Activated T-cell treated with anti-CD3 and anti-CD28 coated beads, Interleukin-2, amount 50 U/mL, for 4 hours (primary cell): ENCODE measurements at regions not wholly inside any gene's neighbourhood (a gene's known extent, or its start where the extent isn't known, plus 50 kb on each side); places are given as distances from the start of the nearest gene placed in this dataset.

Experiments used
- ATAC-seq, 2 donors: fragments of 200-7000 bp; cut with Tn5 transposase; one replicate each; pipeline ENCODE4 v1.10.0; 2021
- DNase-seq: peaks from one replicate; pipeline ENCODE4 v3.0.0-alpha.2; 2020
- H3K27me3 Mint-ChIP-seq: one replicate; pipeline ENCODE4 v1.8.0; 2021; ENCODE audit warnings: low read depth, mixed read lengths
- H3K36me3 Mint-ChIP-seq: one replicate; pipeline ENCODE4 v1.8.0; 2022; ENCODE audit warnings: mixed read lengths; ENCODE audit not compliant: insufficient read depth
- H3K4me1 Mint-ChIP-seq: one replicate; pipeline ENCODE4 v1.8.0; 2021; ENCODE audit warnings: low read depth, mixed read lengths
- H3K4me3 Mint-ChIP-seq: one replicate; pipeline ENCODE4 v1.8.0; 2021; ENCODE audit warnings: mild to moderate bottlenecking, moderate library complexity, mixed read lengths
- H3K9me3 Mint-ChIP-seq: one replicate; pipeline ENCODE4 v1.8.0; 2021; ENCODE audit warnings: mixed read lengths

DNA sequence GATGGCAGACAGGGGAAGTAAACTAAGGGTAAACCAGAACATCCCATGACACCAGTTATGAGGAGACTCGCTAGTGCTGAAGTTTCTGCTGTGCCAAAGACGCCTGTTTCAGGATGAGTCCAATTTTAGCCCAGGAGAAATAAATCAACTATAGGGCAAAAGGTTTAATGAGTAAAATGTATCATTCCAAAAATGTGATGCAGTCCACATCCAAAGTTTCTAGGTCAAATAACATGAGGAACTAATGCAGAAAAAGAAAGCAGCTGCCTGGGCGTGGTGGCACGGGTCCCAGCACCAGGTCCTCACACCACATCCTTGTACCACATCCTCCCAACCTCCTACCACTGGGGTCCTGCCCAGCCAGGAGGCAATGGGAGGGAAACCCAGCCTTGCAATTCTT, 126.9 kb upstream of the CTAGE1 start:
- Mint-ChIP-seq H3K27me3 (no peaks in the 10 kb centered on the region), H3K9me3 (peaks cover 3% of the 10 kb centered on the region), H3K36me3 (no peaks in the 10 kb centered on the region), H3K4me1 (no peaks in the 10 kb centered on the region), H3K4me3 (no peak overlapping the region)
- DNase-seq (no peak), ATAC-seq (no peak)

DNA sequence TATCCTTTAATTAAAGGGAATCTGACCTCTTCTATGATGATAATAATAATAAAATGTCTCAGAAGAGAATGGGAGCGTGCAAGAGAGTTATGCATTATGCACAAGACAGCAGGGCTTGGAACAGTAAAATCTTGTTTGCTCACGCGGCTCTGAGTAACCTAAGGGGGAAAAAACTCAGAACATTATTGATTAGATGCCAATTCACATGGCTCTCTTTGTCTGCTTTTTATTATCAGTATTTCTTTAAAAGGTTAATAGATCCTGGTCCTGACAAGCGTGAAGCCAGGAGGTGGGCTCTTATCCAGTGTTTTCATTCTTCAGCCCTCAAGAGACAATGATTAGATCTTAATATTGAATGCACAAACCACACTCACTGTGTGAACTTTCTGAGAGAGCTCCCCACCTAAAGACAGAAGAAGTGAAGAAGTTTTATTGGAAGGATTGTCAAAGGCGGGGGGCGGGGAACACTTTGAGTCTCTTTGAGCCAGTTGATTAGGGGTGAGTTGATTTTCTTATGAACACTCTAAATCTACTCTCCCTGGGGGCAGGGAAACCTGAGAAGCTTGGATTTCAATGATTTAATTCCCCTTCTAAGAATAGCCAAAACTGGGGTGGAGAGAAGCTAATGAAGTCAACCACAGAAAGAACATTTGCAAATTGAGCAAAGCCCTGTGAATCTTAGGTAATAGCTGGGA, 127.5 kb upstream of the CTAGE1 start:
- H3K4me3 Mint-ChIP-seq: no peak overlapping the region
- no peaks in the 10 kb centered on the region for H3K27me3 Mint-ChIP-seq
- ATAC-seq (no peak), DNase-seq (no peak)
- H3K9me3 Mint-ChIP-seq: peaks cover 3% of the 10 kb centered on the region
- H3K4me1 Mint-ChIP-seq: no peaks in the 10 kb centered on the region
- no peaks in the 10 kb centered on the region for H3K36me3 Mint-ChIP-seq

DNA sequence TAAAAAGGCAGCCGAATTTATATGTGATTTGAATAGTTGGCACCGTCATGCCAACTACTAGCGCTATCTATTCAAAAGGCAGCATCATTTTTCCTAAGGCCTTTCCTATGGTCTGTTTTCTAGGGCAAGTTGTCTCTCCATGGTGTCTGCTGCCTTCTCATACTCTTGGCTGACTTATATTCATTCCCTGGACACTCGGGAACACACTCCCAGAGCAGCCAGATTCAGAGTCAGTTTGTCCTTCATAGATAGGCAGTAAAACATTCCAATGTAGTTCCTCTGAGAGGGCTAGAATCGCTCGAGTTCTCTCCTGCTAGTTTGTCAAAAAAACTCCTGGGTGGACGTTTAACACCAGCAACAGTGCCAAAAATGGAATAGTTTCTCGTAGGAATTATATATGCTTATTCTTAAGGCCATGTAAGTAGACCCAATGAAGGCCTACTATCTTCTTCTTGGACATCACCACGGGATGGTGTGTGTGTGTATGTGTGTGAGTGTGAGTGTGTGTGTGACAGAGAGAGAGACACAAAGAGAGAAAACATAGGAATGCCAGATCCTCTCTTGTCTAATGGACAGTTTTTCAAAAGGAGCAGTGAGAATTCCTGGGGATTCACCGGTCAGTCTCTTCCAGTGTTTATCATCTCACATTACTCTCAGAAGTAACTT, 129.3 kb upstream of the CTAGE1 start:
- ATAC-seq (no peak), DNase-seq (no peak)
- H3K36me3 Mint-ChIP-seq: no peaks in the 10 kb centered on the region

DNA sequence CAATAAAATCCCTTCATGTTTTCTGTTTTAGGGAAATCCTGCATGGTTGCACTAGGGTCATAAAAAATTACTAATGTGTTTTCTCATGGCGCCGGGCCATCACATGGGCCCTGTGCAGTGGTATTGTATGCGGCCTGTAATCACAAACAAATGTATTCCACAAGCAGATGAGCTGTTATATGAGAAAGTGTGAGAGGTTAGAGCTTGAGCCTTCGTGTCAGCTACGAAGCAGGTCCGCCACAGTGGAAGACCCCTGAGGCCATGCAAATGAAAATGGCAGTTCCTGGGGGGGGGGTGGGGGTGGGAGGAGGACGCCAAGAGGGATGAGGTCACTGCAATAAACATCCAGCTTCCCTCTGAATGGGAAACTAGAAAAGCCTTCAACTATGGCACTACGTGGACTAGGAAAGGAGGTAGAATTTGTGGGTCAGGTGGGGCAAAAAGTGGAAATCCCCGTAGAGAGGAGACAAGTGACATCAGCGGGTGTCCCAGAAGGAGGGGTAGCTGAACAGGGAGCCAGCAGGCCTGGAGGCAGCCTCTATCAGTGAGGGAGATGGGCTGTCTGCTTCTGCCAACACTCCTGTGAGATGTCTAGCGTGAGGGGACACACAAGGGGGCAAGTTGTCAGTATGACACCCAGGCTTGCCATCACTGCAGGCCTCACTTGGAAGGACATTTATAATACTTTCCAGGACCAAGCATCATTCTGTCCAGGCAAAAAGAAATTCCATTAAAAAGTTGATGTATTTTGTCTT, 130.3 kb upstream of the CTAGE1 start:
- Mint-ChIP-seq H3K27me3 (no peaks in the 10 kb centered on the region), H3K9me3 (no peaks in the 10 kb centered on the region), H3K4me1 (no peaks in the 10 kb centered on the region), H3K4me3 (no peak overlapping the region), H3K36me3 (no peaks in the 10 kb centered on the region)
- no peak for ATAC-seq
- no peak for DNase-seq

More for the DNA sequence above, 129.3 kb upstream of the CTAGE1 start:
- Mint-ChIP-seq H3K4me3 (no peak overlapping the region), H3K4me1 (no peaks in the 10 kb centered on the region), H3K27me3 (no peaks in the 10 kb centered on the region), H3K9me3 (no peaks in the 10 kb centered on the region)

DNA sequence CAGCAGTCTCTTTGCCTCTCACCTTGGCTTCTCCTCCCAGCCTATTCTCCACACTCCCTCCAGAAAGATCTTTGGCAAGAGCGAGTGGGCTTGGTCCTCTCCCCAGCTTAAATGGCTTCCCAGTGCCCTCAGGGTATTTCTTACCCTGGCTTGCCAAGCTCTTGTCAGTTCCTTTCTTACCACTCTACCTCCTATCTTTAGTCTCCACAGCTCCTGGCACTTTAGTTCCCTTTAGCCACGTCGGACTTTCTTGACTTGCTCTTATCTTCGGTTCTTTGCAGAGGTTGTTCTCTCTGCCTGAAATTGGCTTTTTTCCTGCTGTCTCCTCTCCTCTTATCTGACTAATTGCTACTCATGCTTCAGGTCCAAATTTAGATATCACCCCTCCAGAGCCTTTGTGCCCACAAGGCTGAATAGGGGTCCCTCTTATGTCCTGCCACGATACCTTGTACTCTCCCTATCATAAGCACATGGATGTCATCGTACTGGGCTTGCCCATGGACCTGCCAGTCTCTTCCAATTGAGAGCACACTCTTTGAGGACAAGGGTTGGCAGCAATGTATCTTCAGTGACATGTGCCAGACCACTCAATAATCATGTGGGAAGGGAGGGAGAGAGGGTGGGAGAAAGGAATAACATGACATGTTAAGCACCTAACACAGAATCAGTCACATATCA, 131.7 kb upstream of the CTAGE1 start:
- Mint-ChIP-seq H3K9me3 (no peaks in the 10 kb centered on the region), H3K36me3 (no peaks in the 10 kb centered on the region), H3K4me1 (no peaks in the 10 kb centered on the region), H3K4me3 (no peak overlapping the region), H3K27me3 (no peaks in the 10 kb centered on the region)
- ATAC-seq (no peak), DNase-seq (no peak)

DNA sequence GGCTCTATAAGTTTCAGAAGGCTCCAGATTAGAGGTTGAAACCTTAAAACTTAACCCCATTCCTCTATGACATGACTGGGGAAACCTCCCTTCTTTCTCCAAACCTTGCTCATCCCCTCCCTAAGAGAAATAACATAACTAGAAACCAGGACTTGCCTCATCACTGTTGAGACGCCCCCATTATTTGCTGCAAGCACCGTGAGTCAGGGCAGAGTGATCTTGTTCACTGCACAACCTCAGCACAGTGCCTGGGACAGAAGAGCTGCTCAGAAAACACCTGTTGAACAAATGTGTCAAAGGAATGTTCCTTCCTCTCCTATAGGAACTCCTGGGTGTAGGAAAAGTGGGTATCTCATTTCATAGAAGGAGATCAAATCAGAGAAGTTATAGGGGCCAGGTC, 132.7 kb upstream of the CTAGE1 start:
- no peaks in the 10 kb centered on the region for H3K36me3 Mint-ChIP-seq
- no peak for DNase-seq
- H3K4me3 Mint-ChIP-seq: no peak overlapping the region
- H3K4me1 Mint-ChIP-seq: no peaks in the 10 kb centered on the region
- H3K9me3 Mint-ChIP-seq: no peaks in the 10 kb centered on the region
- ATAC-seq: no peak
- no peaks in the 10 kb centered on the region for H3K27me3 Mint-ChIP-seq

DNA sequence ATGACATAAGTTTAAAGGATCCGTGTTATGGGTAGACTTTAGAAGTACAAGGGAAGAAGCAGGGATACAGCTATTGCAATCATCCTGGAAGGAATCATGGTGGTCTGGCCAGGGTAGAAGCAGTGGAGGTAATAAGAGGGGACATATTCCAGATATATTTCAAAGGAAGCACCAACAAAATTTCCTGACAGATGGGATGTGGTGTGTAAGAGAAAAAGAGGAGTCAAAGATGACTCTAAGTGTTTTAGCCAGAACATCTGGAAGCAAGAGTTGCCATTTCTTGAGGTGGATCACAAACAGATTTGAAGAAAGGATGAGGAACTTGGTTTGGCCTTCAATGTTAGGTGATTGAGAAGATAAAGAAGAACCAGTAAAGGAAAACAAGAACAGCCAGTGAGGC, 133.1 kb upstream of the CTAGE1 start:
- Mint-ChIP-seq H3K4me1 (no peaks in the 10 kb centered on the region), H3K36me3 (no peaks in the 10 kb centered on the region)
- no peak for ATAC-seq

DNA sequence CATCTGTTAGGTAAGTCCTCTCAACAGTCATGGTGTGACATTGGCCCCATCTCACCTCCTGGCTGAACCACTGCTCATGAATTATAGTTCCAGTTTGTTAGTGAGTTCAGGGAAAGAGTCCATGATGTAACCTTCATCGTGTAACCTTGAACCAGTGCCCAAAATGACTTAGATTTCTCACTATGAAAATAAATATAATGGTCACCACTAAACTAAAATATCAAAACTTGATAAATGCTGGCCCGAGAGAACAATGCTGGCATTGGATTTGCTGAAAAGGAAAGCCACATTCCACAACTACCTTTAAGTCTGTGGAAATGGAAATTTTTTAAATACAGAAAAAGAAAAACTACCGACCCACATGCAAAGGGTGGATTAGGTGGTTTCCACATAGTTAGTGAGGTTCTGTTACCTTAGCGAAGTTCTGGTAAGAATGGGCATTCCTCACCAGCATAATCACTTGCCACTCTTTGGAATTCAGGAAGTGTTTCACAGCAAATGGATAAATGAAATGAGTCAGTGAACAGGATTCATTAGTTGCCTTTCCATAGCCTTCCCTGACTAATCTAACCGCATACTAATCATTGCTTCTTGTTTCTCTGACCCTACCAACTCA, 133.9 kb upstream of the CTAGE1 start:
- Mint-ChIP-seq H3K4me3 (no peak overlapping the region), H3K4me1 (no peaks in the 10 kb centered on the region), H3K27me3 (peaks cover 2% of the 10 kb centered on the region), H3K9me3 (no peaks in the 10 kb centered on the region), H3K36me3 (no peaks in the 10 kb centered on the region)
- DNase-seq: no peak
- no peak for ATAC-seq

More for the DNA sequence above, 133.1 kb upstream of the CTAGE1 start:
- DNase-seq: no peak
- Mint-ChIP-seq H3K27me3 (no peaks in the 10 kb centered on the region), H3K9me3 (no peaks in the 10 kb centered on the region), H3K4me3 (no peak overlapping the region)

DNA sequence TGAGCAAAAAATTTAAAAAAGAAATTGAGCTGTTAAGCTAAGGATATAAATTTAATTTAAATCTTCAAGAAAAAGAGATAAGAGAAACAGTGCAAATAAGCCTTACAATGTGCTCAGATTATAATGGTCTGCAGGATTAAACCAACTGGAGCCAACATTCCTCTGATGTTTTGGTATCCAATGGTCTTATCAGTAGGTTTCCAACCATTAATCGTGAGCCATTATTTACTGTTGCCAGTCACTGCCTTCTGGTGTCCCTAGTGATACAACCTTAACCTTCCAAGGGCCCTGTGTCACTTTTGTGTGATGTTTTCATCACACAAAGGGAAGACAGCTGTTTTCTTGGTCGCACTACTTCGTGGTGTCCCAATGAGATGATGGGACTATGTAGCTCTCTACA, 134.5 kb upstream of the CTAGE1 start:
- peaks cover 5% of the 10 kb centered on the region for H3K27me3 Mint-ChIP-seq
- no peaks in the 10 kb centered on the region for H3K36me3 Mint-ChIP-seq
- ATAC-seq (no peak), DNase-seq (no peak)
- H3K4me3 Mint-ChIP-seq: no peak overlapping the region
- H3K9me3 Mint-ChIP-seq: no peaks in the 10 kb centered on the region
- H3K4me1 Mint-ChIP-seq: no peaks in the 10 kb centered on the region

DNA sequence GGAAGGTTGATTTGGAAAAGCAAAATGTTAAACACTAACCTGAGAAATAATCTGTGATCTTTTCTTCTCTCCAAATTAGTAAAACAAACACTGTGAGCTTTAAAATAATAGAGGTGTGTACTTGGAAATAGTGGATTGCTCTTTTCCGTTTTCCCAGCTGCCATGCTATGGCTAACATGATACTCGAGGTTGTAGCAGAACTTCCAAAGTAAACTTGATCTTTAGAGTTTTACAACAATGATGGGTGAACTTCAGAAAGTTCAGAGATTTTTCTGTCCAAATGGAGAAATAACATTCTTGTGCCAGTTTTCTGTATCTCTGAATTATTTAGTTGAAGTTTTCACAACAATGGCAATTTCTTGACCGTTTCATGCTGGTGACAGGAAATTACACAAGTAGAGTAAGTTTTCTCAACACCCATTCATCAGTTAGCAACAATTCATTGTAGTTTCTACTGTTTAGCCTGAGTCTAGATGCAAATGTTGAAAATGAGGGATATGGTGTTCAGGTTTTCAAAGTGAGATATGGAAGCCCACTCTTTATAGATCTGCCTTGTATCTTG, 135.3 kb upstream of the CTAGE1 start:
- Mint-ChIP-seq H3K4me3 (no peak overlapping the region), H3K36me3 (no peaks in the 10 kb centered on the region), H3K9me3 (no peaks in the 10 kb centered on the region), H3K4me1 (no peaks in the 10 kb centered on the region), H3K27me3 (peaks cover 13% of the 10 kb centered on the region)
- ATAC-seq (no peak), DNase-seq (no peak)

DNA sequence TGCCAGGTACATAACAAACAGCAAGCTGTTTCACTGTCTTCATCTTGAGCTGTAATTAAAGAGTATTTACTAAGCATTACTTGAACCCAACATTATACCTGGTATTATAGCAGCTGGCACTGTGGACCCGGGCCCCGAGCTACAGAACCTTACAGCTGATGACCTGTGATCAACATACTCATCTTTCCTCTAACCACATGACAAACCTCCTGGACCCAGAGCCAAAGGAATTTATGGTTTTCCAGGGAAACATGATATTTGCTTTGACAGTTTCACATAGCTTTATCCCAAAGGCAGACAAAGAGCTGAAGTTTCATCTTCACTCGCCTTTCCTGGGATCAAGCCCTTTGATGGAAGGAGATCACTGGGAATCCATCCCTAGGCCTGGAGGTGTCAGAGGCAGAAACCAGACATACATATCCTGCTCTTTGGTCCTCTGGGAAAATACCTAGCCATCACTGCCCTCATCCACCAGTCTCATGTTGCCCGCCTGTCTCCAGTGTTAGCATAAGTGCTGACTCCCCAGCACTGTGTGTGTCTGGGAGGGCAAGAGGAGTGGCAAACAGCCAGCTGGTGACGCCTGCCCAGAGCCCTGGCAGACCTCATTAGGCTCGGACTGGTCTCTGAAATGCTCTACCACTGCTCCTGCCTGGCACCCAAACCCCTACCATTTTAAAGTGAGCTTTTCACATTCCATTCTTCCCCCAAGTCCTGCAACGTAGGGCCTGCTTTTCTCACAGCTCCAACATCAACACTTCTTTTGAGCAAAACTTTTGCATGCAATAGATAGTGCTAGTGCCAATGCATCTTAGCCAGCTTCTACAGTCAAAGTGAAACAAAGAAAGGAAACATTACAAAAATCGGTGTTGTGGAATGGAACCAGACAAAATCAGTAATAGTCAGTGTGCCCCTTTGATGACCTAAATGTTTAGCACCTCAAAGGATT, 138.8 kb upstream of the CTAGE1 start:
- no peak overlapping the region for H3K4me3 Mint-ChIP-seq
- H3K27me3 Mint-ChIP-seq: peaks cover 31% of the 10 kb centered on the region
- no peak for ATAC-seq
- H3K4me1 Mint-ChIP-seq: peaks cover 3% of the 10 kb centered on the region
- no peaks in the 10 kb centered on the region for H3K9me3 Mint-ChIP-seq
- no peak for DNase-seq
- H3K36me3 Mint-ChIP-seq: no peaks in the 10 kb centered on the region

DNA sequence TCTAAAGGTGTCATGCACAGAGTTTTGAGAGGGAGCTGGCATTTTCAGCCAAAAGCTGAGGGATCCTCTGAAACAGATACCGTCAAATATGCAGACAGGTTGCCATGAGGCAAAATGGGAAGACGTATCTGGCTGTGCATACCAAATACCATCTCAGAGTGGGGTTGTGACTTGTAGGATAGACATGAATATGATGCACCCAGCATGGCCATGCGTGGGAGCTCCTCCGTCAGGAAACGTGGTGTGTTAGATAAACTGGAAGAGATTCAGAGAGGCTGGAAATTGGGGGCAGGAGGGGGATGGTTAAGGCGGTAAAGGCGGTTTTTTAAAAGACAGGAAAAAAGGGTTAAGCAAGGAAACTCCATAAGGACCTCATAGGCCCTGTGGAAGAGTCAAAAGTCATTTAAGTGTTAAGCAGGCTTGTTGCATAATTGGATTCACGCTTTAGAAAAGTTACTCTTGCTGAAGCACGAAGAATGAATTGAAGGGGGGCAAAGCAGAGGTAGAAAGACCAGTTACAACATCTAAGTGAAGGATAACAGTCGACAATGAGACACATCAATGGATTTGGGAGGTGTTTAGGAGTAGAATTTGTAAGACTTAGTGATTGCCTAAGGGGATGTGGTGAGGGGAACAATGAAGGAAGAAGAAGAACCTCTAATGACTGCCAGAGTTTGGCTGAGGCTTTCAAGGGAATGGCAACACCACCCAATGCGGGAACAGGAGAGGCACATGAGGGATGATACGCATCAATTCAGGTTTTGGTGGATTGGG, 139.6 kb upstream of the CTAGE1 start:
- DNase-seq (no peak), ATAC-seq (no peak)
- Mint-ChIP-seq H3K27me3 (peaks cover 32% of the 10 kb centered on the region), H3K4me1 (peaks cover 3% of the 10 kb centered on the region), H3K9me3 (no peaks in the 10 kb centered on the region), H3K4me3 (no peak overlapping the region), H3K36me3 (no peaks in the 10 kb centered on the region)
